IgD-negative memory B cell (primary cell): ENCODE measurements at regions not wholly inside any gene's neighbourhood (a gene's known extent, or its start where the extent isn't known, plus 50 kb on each side); places are given as distances from the start of the nearest gene placed in this dataset.
"Not testable (repeated sequence)": the region's sequence is repeated elsewhere in the genome, so short reads cannot be mapped to it uniquely, and the experiment has no call there.

Source experiments
- H3K27ac Mint-ChIP-seq, 3 donors: one replicate each; pipeline ENCODE4 v1.8.0; 2020 to 2022; ENCODE audit warnings: mild to moderate bottlenecking in 3 of 3, mixed read lengths in 3 of 3, moderate library complexity in 1 of 3
- H3K27me3 Mint-ChIP-seq: one replicate; pipeline ENCODE4 v1.8.0; 2021; ENCODE audit warnings: mixed read lengths
- H3K36me3 Mint-ChIP-seq: one replicate; pipeline ENCODE4 v1.8.0; 2020; ENCODE audit warnings: mild to moderate bottlenecking, mixed read lengths
- H3K4me1 Mint-ChIP-seq, 3 donors: one replicate each; pipeline ENCODE4 v1.8.0; 2020 to 2022; ENCODE audit warnings: mixed read lengths in 3 of 3, mild to moderate bottlenecking in 1 of 3
- H3K4me3 Mint-ChIP-seq, 4 donors: one replicate each; pipeline ENCODE4 v1.8.0; 2020 to 2022; ENCODE audit warnings: mild to moderate bottlenecking in 4 of 4, mixed read lengths in 4 of 4, moderate library complexity in 3 of 4
- H3K9me3 Mint-ChIP-seq, 3 donors: one replicate each; pipeline ENCODE4 v1.8.0; 2020 to 2021; ENCODE audit warnings: mixed read lengths in 3 of 3, mild to moderate bottlenecking in 1 of 3

- no peaks in the 10 kb centered on the region for H3K4me1 Mint-ChIP-seq
- H3K27ac Mint-ChIP-seq = no peak overlapping the region
- peaks cover 33% of the 10 kb centered on the region for H3K36me3 Mint-ChIP-seq
- peaks cover 19 to 78% (median 32%) of the 10 kb centered on the region in 3 donors for H3K9me3 Mint-ChIP-seq
- H3K4me3 Mint-ChIP-seq = no peak overlapping the region
- H3K27me3 Mint-ChIP-seq = no peaks in the 10 kb centered on the region
Measured at GRCh38 chr15:25090073-25090733, 135.4 kb downstream of the SNRPN start.

- Mint-ChIP-seq H3K4me1 (no peaks in the 10 kb centered on the region), H3K27me3 (no peaks in the 10 kb centered on the region), H3K9me3 (peaks cover 12 to 76% (median 30%) of the 10 kb centered on the region in 3 donors), H3K36me3 (peaks cover 26% of the 10 kb centered on the region), H3K27ac (no peak overlapping the region), H3K4me3 (peak overlapping the region in 1 of 4 donors; percentile 27)
Measured at GRCh38 chr15:25091421-25092158, 136.8 kb downstream of the SNRPN start.

GRCh38 chr15:25092661-25093060, 137.9 kb downstream of the SNRPN start:
- H3K4me3 Mint-ChIP-seq = no peak overlapping the region
- peaks cover 31% of the 10 kb centered on the region for H3K36me3 Mint-ChIP-seq
- peaks cover 14 to 79% (median 30%) of the 10 kb centered on the region in 3 donors for H3K9me3 Mint-ChIP-seq
- no peak overlapping the region for H3K27ac Mint-ChIP-seq
- no peaks in the 10 kb centered on the region for H3K4me1 Mint-ChIP-seq
- H3K27me3 Mint-ChIP-seq = no peaks in the 10 kb centered on the region

GRCh38 chr15:25093455-25094029, 138.8 kb downstream of the SNRPN start:
- Mint-ChIP-seq H3K27me3 (no peaks in the 10 kb centered on the region), H3K36me3 (peaks cover 32% of the 10 kb centered on the region), H3K27ac (no peak overlapping the region), H3K4me1 (no peaks in the 10 kb centered on the region), H3K4me3 (no peak overlapping the region), H3K9me3 (peaks cover 14 to 76% (median 30%) of the 10 kb centered on the region in 3 donors)

- Mint-ChIP-seq H3K4me3 (no peak overlapping the region), H3K27ac (peak overlapping the region in 1 of 3 donors; percentile 18), H3K9me3 (peaks cover 17 to 78% (median 27%) of the 10 kb centered on the region in 3 donors), H3K27me3 (no peaks in the 10 kb centered on the region), H3K36me3 (peaks cover 34% of the 10 kb centered on the region), H3K4me1 (no peaks in the 10 kb centered on the region)
Measured at GRCh38 chr15:25094066-25094465, 139.3 kb downstream of the SNRPN start.

GRCh38 chr15:25094519-25094918, 139.7 kb downstream of the SNRPN start:
- Mint-ChIP-seq H3K36me3 (peaks cover 32% of the 10 kb centered on the region), H3K4me3 (peak overlapping the region in 1 of 4 donors; percentile 63), H3K4me1 (no peaks in the 10 kb centered on the region), H3K27ac (no peak overlapping the region), H3K9me3 (peaks cover 19 to 77% (median 27%) of the 10 kb centered on the region in 3 donors), H3K27me3 (no peaks in the 10 kb centered on the region)

GRCh38 chr15:25095179-25095578, 140.4 kb downstream of the SNRPN start:
- Mint-ChIP-seq H3K27me3 (no peaks in the 10 kb centered on the region), H3K36me3 (peaks cover 34% of the 10 kb centered on the region), H3K27ac (peak overlapping the region in 1 of 3 donors; percentile 16), H3K9me3 (peaks cover 15 to 72% (median 27%) of the 10 kb centered on the region in 3 donors), H3K4me3 (no peak overlapping the region), H3K4me1 (no peaks in the 10 kb centered on the region)

- not testable (repeated sequence) for H3K27ac Mint-ChIP-seq, H3K27me3 Mint-ChIP-seq, H3K4me3 Mint-ChIP-seq, H3K4me1 Mint-ChIP-seq
- Mint-ChIP-seq H3K9me3 (peaks cover 16 to 36% (median 26%) of the 10 kb centered on the region in 3 donors), H3K36me3 (peaks cover 37% of the 10 kb centered on the region)
Measured at GRCh38 chr15:25099966-25100365, 145.2 kb downstream of the SNRPN start.

- H3K9me3 Mint-ChIP-seq = peaks cover 13 to 35% (median 19%) of the 10 kb centered on the region in 3 donors
- no peak overlapping the region for H3K27ac Mint-ChIP-seq
- H3K4me3 Mint-ChIP-seq = no peak overlapping the region
- H3K36me3 Mint-ChIP-seq = peaks cover 34% of the 10 kb centered on the region
- H3K4me1 Mint-ChIP-seq = no peaks in the 10 kb centered on the region
- peaks cover 1% of the 10 kb centered on the region for H3K27me3 Mint-ChIP-seq
Measured at GRCh38 chr15:25106209-25106608, 151.4 kb downstream of the SNRPN start.

- no peak overlapping the region for H3K27ac Mint-ChIP-seq
- peaks cover 6% of the 10 kb centered on the region for H3K36me3 Mint-ChIP-seq
- no peaks in the 10 kb centered on the region for H3K4me1 Mint-ChIP-seq
- H3K4me3 Mint-ChIP-seq = no peak overlapping the region
- H3K27me3 Mint-ChIP-seq = no peaks in the 10 kb centered on the region
- H3K9me3 Mint-ChIP-seq = peaks cover 6 to 22% (median 12%) of the 10 kb centered on the region in 3 donors
Measured at GRCh38 chr15:25133804-25134203, 179.0 kb downstream of the SNRPN start.

- H3K4me1 Mint-ChIP-seq = no peaks in the 10 kb centered on the region
- H3K9me3 Mint-ChIP-seq = peaks cover 6 to 20% (median 14%) of the 10 kb centered on the region in 3 donors
- H3K36me3 Mint-ChIP-seq = peaks cover 5% of the 10 kb centered on the region
- no peak overlapping the region for H3K4me3 Mint-ChIP-seq
- no peak overlapping the region for H3K27ac Mint-ChIP-seq
- H3K27me3 Mint-ChIP-seq = no peaks in the 10 kb centered on the region
Measured at GRCh38 chr15:25134546-25134945, 179.8 kb downstream of the SNRPN start.

- Mint-ChIP-seq H3K27ac (no peak overlapping the region), H3K4me3 (no peak overlapping the region), H3K36me3 (peaks cover 4% of the 10 kb centered on the region), H3K4me1 (no peaks in the 10 kb centered on the region), H3K9me3 (peaks cover 2 to 18% (median 13%) of the 10 kb centered on the region in 3 donors), H3K27me3 (no peaks in the 10 kb centered on the region)
Measured at GRCh38 chr15:25136119-25136518, 181.3 kb downstream of the SNRPN start.

GRCh38 chr15:25137013-25137412, 182.2 kb downstream of the SNRPN start:
- Mint-ChIP-seq H3K4me3 (no peak overlapping the region), H3K27me3 (no peaks in the 10 kb centered on the region), H3K9me3 (peaks cover 4 to 13% (median 12%) of the 10 kb centered on the region in 3 donors), H3K36me3 (peaks cover 2% of the 10 kb centered on the region), H3K27ac (no peak overlapping the region), H3K4me1 (no peaks in the 10 kb centered on the region)

GRCh38 chr15:25169318-25169717, 214.5 kb downstream of the SNRPN start:
- Mint-ChIP-seq H3K4me3 (no peak overlapping the region), H3K36me3 (no peaks in the 10 kb centered on the region), H3K4me1 (no peaks in the 10 kb centered on the region), H3K27me3 (no peaks in the 10 kb centered on the region), H3K9me3 (peaks cover 4 to 9% (median 6%) of the 10 kb centered on the region in 3 donors), H3K27ac (no peak overlapping the region)

- Mint-ChIP-seq H3K27me3 (no peaks in the 10 kb centered on the region), H3K36me3 (no peaks in the 10 kb centered on the region), H3K27ac (peak overlapping the region in 1 of 3 donors; percentile 59), H3K4me3 (no peak overlapping the region), H3K4me1 (no peaks in the 10 kb centered on the region), H3K9me3 (peaks cover 5 to 18% (median 7%) of the 10 kb centered on the region in 3 donors)
Measured at GRCh38 chr15:25170113-25170731, 215.4 kb downstream of the SNRPN start.
